BJ (cell line): ENCODE measurements at regions not wholly inside any gene's neighbourhood (a gene's known extent, or its start where the extent isn't known, plus 50 kb on each side); places are given as distances from the start of the nearest gene placed in this dataset.

Experiments
- CTCF ChIA-PET: fragments of 350-600 bp; formaldehyde crosslinking; extraction: SDS; loops from one replicate; lab custom pipeline; 2021; ENCODE audit warnings: antibody characterized with exemption, inconsistent platforms; lab: Yijun Ruan, JAX
- POLR2A ChIA-PET: fragments of 300-600 bp; sonication (Branson Sonifier 250); formaldehyde crosslinking; extraction: SDS; loops from one replicate; lab custom pipeline; 2021; ENCODE audit warnings: antibody characterized with exemption; lab: Charles Lee
- DNase-seq: peaks from one replicate; pipeline ENCODE4 v3.0.0-alpha.2; 2011; ENCODE audit warnings: low read depth
- H3K27me3 ChIP-seq: 2 replicates; pipeline ENCODE4 v1.6.0; 2011; ENCODE audit warnings: low read length; ENCODE audit not compliant: control insufficient read depth, insufficient read depth
- H3K36me3 ChIP-seq: 2 replicates; pipeline ENCODE4 v1.5.1; 2011; ENCODE audit warnings: low read length; ENCODE audit not compliant: control insufficient read depth, insufficient read depth
- H3K4me3 ChIP-seq: 2 replicates; pipeline ENCODE4 v1.5.1; 2011; ENCODE audit warnings: low read depth, mild to moderate bottlenecking, control low read depth, low read length
- CTCF ChIP-seq: IDR thresholded peaks from 2 replicates; pipeline ENCODE4 v1.5.1; 2011; ENCODE audit warnings: low read depth, mild to moderate bottlenecking, control low read depth, inconsistent platforms, low read length, moderate library complexity; ENCODE audit not compliant: insufficient read depth

- TF ChIP-seq CTCF: no peak
- ChIA-PET POLR2A (no interaction called here), CTCF (no interaction called here)
- no peak for DNase-seq
- H3K4me3 ChIP-seq: no peak overlapping the region
- H3K27me3 ChIP-seq: no peaks in the 10 kb centered on the region
- H3K36me3 ChIP-seq: no peaks in the 10 kb centered on the region
Observed at GRCh38 chr18:67072791-67073190, 443.7 kb downstream of the DSEL start.

GRCh38 chr18:67068608-67069007, 447.9 kb downstream of the DSEL start:
- POLR2A ChIA-PET: no interaction called here
- TF ChIP-seq CTCF: no peak
- no peaks in the 10 kb centered on the region for H3K27me3 ChIP-seq
- CTCF ChIA-PET: no interaction called here
- no peaks in the 10 kb centered on the region for H3K36me3 ChIP-seq
- H3K4me3 ChIP-seq: no peak overlapping the region
- DNase-seq: no peak

- ChIA-PET POLR2A (no interaction called here), CTCF (no interaction called here)
- no peak overlapping the region for H3K4me3 ChIP-seq
- H3K36me3 ChIP-seq: no peaks in the 10 kb centered on the region
- TF ChIP-seq CTCF: no peak
- DNase-seq: no peak
- H3K27me3 ChIP-seq: no peaks in the 10 kb centered on the region
Observed at GRCh38 chr18:67047334-67047733, 443.4 kb upstream of the CDH19 start.

- CTCF ChIA-PET: no interaction called here
Observed at GRCh38 chr18:67043276-67043675, 439.4 kb upstream of the CDH19 start.

GRCh38 chr18:67041334-67041733, 437.4 kb upstream of the CDH19 start:
- no peaks in the 10 kb centered on the region for H3K36me3 ChIP-seq
- DNase-seq: no peak
- CTCF ChIA-PET: no interaction called here
- TF ChIP-seq CTCF: no peak
- no peak overlapping the region for H3K4me3 ChIP-seq
- POLR2A ChIA-PET: no interaction called here
- no peaks in the 10 kb centered on the region for H3K27me3 ChIP-seq

More at GRCh38 chr18:67043276-67043675, 439.4 kb upstream of the CDH19 start:
- no peak for DNase-seq
- H3K36me3 ChIP-seq: no peaks in the 10 kb centered on the region
- no peaks in the 10 kb centered on the region for H3K27me3 ChIP-seq
- POLR2A ChIA-PET: no interaction called here
- TF ChIP-seq CTCF: no peak
- H3K4me3 ChIP-seq: no peak overlapping the region
